ENCODE measurements at regions not wholly inside any gene's neighbourhood (a gene's known extent, or its start where the extent isn't known, plus 50 kb on each side); places are given as distances from the start of the nearest gene placed in this dataset.

DNA sequence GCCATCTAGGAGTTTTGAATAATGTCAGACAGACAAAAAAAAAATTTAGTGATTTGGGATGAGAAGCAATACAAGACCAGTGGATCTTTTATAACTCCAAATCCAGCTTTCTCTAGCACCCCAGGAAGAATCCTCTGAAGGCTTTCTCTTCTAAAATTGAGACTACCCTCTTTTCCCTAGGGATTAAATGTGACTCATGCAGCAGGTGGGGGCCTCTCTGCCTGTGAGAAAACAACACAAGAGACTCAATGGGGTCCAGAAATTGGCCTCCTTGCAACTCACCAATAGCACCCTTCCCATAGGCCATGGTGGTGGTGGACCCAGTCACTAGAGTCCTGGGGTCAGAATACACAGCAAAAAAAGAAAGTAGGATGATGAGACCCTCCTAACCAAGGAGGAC is 120.3 kb upstream of the ATP1A1 start:
- H3K9ac ChIP-seq = no peak overlapping the region
- H3K4me3 ChIP-seq (IDR thresholded peaks at IDR 0.05; ENCODE audit: insufficient read depth, low read depth, low read length) = no peak overlapping the region
- peaks cover 56% of the 10 kb centered on the region for H3K4me1 ChIP-seq (ENCODE audit: low read depth, poor library complexity, severe bottlenecking)
- H2AFZ ChIP-seq (ENCODE audit: low read depth) = no peak overlapping the region
- no peaks in the 10 kb centered on the region for H3K79me2 ChIP-seq (ENCODE audit: insufficient read depth, low read depth)
- H3K36me3 ChIP-seq (ENCODE audit: insufficient read depth) = no peaks in the 10 kb centered on the region
- no peaks in the 10 kb centered on the region for H3K27me3 ChIP-seq (ENCODE audit: insufficient read depth, low read depth)
- TF ChIP-seq, protein P1, sequence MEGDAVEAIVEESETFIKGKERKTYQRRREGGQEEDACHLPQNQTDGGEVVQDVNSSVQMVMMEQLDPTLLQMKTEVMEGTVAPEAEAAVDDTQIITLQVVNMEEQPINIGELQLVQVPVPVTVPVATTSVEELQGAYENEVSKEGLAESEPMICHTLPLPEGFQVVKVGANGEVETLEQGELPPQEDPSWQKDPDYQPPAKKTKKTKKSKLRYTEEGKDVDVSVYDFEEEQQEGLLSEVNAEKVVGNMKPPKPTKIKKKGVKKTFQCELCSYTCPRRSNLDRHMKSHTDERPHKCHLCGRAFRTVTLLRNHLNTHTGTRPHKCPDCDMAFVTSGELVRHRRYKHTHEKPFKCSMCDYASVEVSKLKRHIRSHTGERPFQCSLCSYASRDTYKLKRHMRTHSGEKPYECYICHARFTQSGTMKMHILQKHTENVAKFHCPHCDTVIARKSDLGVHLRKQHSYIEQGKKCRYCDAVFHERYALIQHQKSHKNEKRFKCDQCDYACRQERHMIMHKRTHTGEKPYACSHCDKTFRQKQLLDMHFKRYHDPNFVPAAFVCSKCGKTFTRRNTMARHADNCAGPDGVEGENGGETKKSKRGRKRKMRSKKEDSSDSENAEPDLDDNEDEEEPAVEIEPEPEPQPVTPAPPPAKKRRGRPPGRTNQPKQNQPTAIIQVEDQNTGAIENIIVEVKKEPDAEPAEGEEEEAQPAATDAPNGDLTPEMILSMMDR (conservative IDR thresholded peaks at IDR 0.05; ENCODE audit: low read depth, low read length) = no peak
- H4K20me1 ChIP-seq (ENCODE audit: insufficient read depth) = no peaks in the 10 kb centered on the region
- H3K4me2 ChIP-seq = no peak overlapping the region
- no peak overlapping the region for H3K27ac ChIP-seq

DNA sequence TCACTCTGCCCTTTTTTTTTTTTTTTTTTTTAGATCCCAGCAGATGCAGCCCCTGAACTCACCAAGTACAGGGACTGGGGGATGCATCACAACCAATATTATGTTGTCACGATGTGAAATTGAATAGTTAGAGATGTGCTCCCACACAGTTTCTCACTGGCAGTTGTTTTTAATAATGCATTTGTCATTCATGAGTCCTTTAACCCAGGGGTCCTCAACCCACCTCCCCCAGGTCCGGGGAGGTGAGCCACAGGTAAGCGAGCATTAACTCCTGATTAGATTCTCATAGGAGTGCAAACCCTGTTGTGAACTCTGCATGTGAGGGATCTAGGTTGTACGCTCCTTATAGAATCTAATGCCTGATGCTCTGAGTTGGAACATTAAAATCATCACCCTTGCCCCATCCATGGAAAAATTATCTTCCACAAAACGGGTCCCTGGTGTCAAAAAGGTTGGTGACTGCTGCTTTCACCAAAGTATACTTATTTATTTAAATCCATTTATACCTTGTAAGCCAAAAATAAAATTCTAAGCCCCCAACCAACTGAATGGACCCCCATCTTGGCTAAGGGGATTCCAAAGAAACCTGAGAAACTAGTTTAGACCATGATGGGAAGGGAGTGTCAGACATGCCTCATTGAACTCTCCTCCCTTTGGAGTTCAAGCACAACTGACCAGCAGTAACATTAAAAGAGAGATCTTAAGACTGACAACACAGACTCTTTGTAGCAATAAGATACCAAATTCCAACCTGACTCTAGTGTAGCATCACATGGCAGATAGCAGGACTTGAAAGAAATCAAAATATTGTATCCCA is 119.3 kb upstream of the ATP1A1 start:
- Histone ChIP-seq H3K79me2 (ENCODE audit: insufficient read depth, low read depth) (no peaks in the 10 kb centered on the region), H3K4me1 (ENCODE audit: low read depth, poor library complexity, severe bottlenecking) (peaks cover 65% of the 10 kb centered on the region), H3K4me2 (peak overlapping the region; percentile 94), H3K36me3 (ENCODE audit: insufficient read depth) (no peaks in the 10 kb centered on the region), H3K4me3 (IDR thresholded peaks at IDR 0.05; ENCODE audit: insufficient read depth, low read depth, low read length) (no peak overlapping the region), H3K27me3 (ENCODE audit: insufficient read depth, low read depth) (no peaks in the 10 kb centered on the region), H4K20me1 (ENCODE audit: insufficient read depth) (no peaks in the 10 kb centered on the region), H3K9ac (no peak overlapping the region; the same call in 1 of the 2 replicates), H3K27ac (peak overlapping the region; percentile 97), H2AFZ (ENCODE audit: low read depth) (peak overlapping the region; percentile 47; the same call in 1 of the 2 replicates)
- TF ChIP-seq, protein P1 (conservative IDR thresholded peaks at IDR 0.05; ENCODE audit: low read depth, low read length) = no peak

DNA sequence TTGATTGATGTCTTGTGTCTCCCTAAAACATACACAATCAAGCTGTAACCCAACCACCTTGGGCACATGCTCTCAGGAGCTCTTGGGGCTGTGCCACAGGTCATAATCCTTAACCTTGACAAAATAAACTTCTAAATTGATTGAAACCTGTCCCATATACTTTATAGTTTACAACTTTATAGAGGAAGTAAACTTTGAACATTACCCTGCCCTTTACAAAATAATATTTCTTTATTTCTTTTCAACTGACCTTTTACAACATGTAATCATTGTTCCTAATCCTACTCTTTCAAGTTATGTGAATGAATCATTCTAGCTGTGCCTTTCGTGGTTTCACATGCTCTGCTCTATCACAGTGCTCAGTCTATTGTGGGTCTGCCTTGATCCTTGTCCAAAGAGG is 118.3 kb upstream of the ATP1A1 start:
- TF ChIP-seq, protein P1 (conservative IDR thresholded peaks at IDR 0.05; ENCODE audit: low read depth, low read length) = no peak
- no peaks in the 10 kb centered on the region for H3K27me3 ChIP-seq (ENCODE audit: insufficient read depth, low read depth)
- H3K4me1 ChIP-seq (ENCODE audit: low read depth, poor library complexity, severe bottlenecking) = peaks cover 75% of the 10 kb centered on the region
- no peaks in the 10 kb centered on the region for H4K20me1 ChIP-seq (ENCODE audit: insufficient read depth)
- peak overlapping the region; percentile 97 for H3K27ac ChIP-seq
- no peaks in the 10 kb centered on the region for H3K36me3 ChIP-seq (ENCODE audit: insufficient read depth)
- H3K9ac ChIP-seq = peak overlapping the region; percentile 47; the same call in 1 of the 2 replicates
- H3K4me3 ChIP-seq (IDR thresholded peaks at IDR 0.05; ENCODE audit: insufficient read depth, low read depth, low read length) = no peak overlapping the region
- peak overlapping the region; percentile 47; the same call in 1 of the 2 replicates for H2AFZ ChIP-seq (ENCODE audit: low read depth)
- peak overlapping the region; percentile 94 for H3K4me2 ChIP-seq
- no peaks in the 10 kb centered on the region for H3K79me2 ChIP-seq (ENCODE audit: insufficient read depth, low read depth)

GRCh38 chr1:116255486-116256285 is 117.4 kb upstream of the ATP1A1 start:
- Histone ChIP-seq H4K20me1 (ENCODE audit: insufficient read depth) (no peaks in the 10 kb centered on the region), H3K4me1 (ENCODE audit: low read depth, poor library complexity, severe bottlenecking) (peaks cover 85% of the 10 kb centered on the region), H3K27ac (peak overlapping the region; percentile 97), H3K9ac (peak overlapping the region; percentile 47; the same call in 1 of the 2 replicates), H2AFZ (ENCODE audit: low read depth) (peak overlapping the region; percentile 47; the same call in 1 of the 2 replicates), H3K79me2 (ENCODE audit: insufficient read depth, low read depth) (no peaks in the 10 kb centered on the region), H3K27me3 (ENCODE audit: insufficient read depth, low read depth) (no peaks in the 10 kb centered on the region), H3K4me3 (IDR thresholded peaks at IDR 0.05; ENCODE audit: insufficient read depth, low read depth, low read length) (no peak overlapping the region), H3K36me3 (ENCODE audit: insufficient read depth) (no peaks in the 10 kb centered on the region), H3K4me2 (peak overlapping the region; percentile 94)
- TF ChIP-seq, protein P1 (conservative IDR thresholded peaks at IDR 0.05; ENCODE audit: low read depth, low read length) = no peak

Measured in KMS-11 (cell line).